Lower leg skin (tissue), 4 donors: ENCODE measurements at regions not wholly inside any gene's neighbourhood (a gene's known extent, or its start where the extent isn't known, plus 50 kb on each side); places are given as distances from the start of the nearest gene placed in this dataset.

Experiments used
- DNase-seq, 2 donors: peaks; one replicate each; pipeline ENCODE4 v3.0.0-alpha.2; 2019; ENCODE audit warnings: low spot score in 2 of 2
- H3K4me3 ChIP-seq: fragments of 200-600 bp; sonication (generic); 2 replicates; pipeline ENCODE4 v1.5.1; 2017; ENCODE audit warnings: mild to moderate bottlenecking, low read depth; ENCODE audit not compliant: poor library complexity, severe bottlenecking
- CTCF ChIP-seq, 3 donors: fragments of 450-650 bp; IDR thresholded peaks; one replicate each; pipeline ENCODE4 v1.5.1; 2016; ENCODE audit warnings: antibody characterized with exemption in 3 of 3, mild to moderate bottlenecking in 3 of 3, moderate library complexity in 2 of 3
- POLR2A ChIP-seq, 2 donors: fragments of 450-650 bp; IDR thresholded peaks; one replicate each; pipeline ENCODE4 v1.6.1; 2016 to 2017; ENCODE audit warnings: antibody characterized with exemption in 2 of 2, mild to moderate bottlenecking in 1 of 2, moderate library complexity in 1 of 2
- WGBS, 2 donors: methylation state at CpG; one replicate each; pipeline ENCODE4 v1.1.5; 2018; 5-methylcytosine and 5-hydroxymethylcytosine counted together
- intact Hi-C: fragments of 100-400 bp; cut with DNase I; formaldehyde crosslinking; loops from one replicate; pipeline ENCODE4 v1.15.0; 2023; ENCODE audit warnings: low total_unique reads

GRCh38 chr13:73833325-73834070, 300.7 kb downstream of the KLF12 start:
- no peak for TF ChIP-seq POLR2A (IDR thresholded peaks at IDR 0.05)
- TF ChIP-seq CTCF (IDR thresholded peaks at IDR 0.05): no peak
- intact Hi-C loops: no loop called here
- DNase-seq: no peak
- H3K4me3 ChIP-seq: no peak overlapping the region
- WGBS, 2 donors: 71 to 77% methylated on average over 7 of the region's 7 CpGs

GRCh38 chr13:73832825-73833224, 301.4 kb downstream of the KLF12 start:
- intact Hi-C loops: no loop called here
- no peak overlapping the region for H3K4me3 ChIP-seq
- DNase-seq: no peak
- no peak for TF ChIP-seq CTCF (IDR thresholded peaks at IDR 0.05)
- TF ChIP-seq POLR2A (IDR thresholded peaks at IDR 0.05): no peak
- WGBS, 2 donors: 85 to 91% methylated on average over 3 of the region's 3 CpGs

GRCh38 chr13:73832128-73832588, 302.0 kb downstream of the KLF12 start:
- DNase-seq: no peak
- TF ChIP-seq CTCF (IDR thresholded peaks at IDR 0.05): no peak
- no peak for TF ChIP-seq POLR2A (IDR thresholded peaks at IDR 0.05)
- whole genome bisulfite sequencing, 2 donors: 90 to 93% methylated on average over 4 of the region's 4 CpGs
- H3K4me3 ChIP-seq: no peak overlapping the region
- intact Hi-C loops: no loop called here

- H3K4me3 ChIP-seq: no peak overlapping the region
- 100% methylated on average over 1 of the region's 1 CpG for WGBS, 2 donors
- no peak for DNase-seq
- TF ChIP-seq CTCF (IDR thresholded peaks at IDR 0.05) (no peak), POLR2A (IDR thresholded peaks at IDR 0.05) (no peak)
- intact Hi-C loops: no loop called here
Measured at GRCh38 chr13:73829416-73829815, 304.8 kb downstream of the KLF12 start.

GRCh38 chr13:73828811-73829210, 305.4 kb downstream of the KLF12 start:
- DNase-seq: no peak
- intact Hi-C loops: no loop called here
- WGBS, 2 donors: 77 to 80% methylated on average over 4 of the region's 4 CpGs
- TF ChIP-seq CTCF (IDR thresholded peaks at IDR 0.05): no peak
- no peak for TF ChIP-seq POLR2A (IDR thresholded peaks at IDR 0.05)
- H3K4me3 ChIP-seq: no peak overlapping the region

GRCh38 chr13:73827434-73827833, 306.8 kb downstream of the KLF12 start:
- DNase-seq: no peak
- intact Hi-C loops: no loop called here
- TF ChIP-seq POLR2A (IDR thresholded peaks at IDR 0.05) (no peak), CTCF (IDR thresholded peaks at IDR 0.05) (no peak)
- no peak overlapping the region for H3K4me3 ChIP-seq
- WGBS, 2 donors: 95 to 98% methylated on average over 3 of the region's 3 CpGs
